Activated CD4-positive, alpha-beta T cell treated with anti-CD3 and anti-CD28 coated beads, Interleukin-10, Interleukin-2, amounts not matched to agents 100 ng/mL and 50 ng/mL, durations not matched to agents 16 hours and 8 hours (primary cell): ENCODE measurements at regions not wholly inside any gene's neighbourhood (a gene's known extent, or its start where the extent isn't known, plus 50 kb on each side); places are given as distances from the start of the nearest gene placed in this dataset.
A peak's percentile ranks its signal among the peaks of the same experiment; 100 is the strongest.
"Not testable (repeated sequence)": the region's sequence is repeated elsewhere in the genome, so short reads cannot be mapped to it uniquely, and the experiment has no call there.

Source experiments
- DNase-seq: peaks from one replicate; pipeline ENCODE4 v3.0.0-alpha.2; 2020

- no peak for DNase-seq
Observed at GRCh38 chr2:196500686-196501431, 138.7 kb upstream of the CCDC150 start.

GRCh38 chr2:196501836-196502235 is 137.7 kb upstream of the CCDC150 start:
- DNase-seq = no peak

- DNase-seq = no peak
Observed at GRCh38 chr2:196502386-196502785, 137.1 kb upstream of the CCDC150 start.

- no peak for DNase-seq
Observed at GRCh38 chr2:196503398-196503797, 136.1 kb upstream of the CCDC150 start.

GRCh38 chr2:196504788-196505187 is 134.7 kb upstream of the CCDC150 start:
- no peak for DNase-seq

- no peak for DNase-seq
Observed at GRCh38 chr2:196510246-196510645, 129.3 kb upstream of the CCDC150 start.

GRCh38 chr2:196511258-196512168 is 128.0 kb upstream of the CCDC150 start:
- DNase-seq = no peak

- no peak for DNase-seq
Observed at GRCh38 chr2:196513796-196514526, 125.6 kb upstream of the CCDC150 start.

- no peak for DNase-seq
Observed at GRCh38 chr2:196514641-196515040, 124.9 kb upstream of the CCDC150 start.

GRCh38 chr2:196515051-196515450 is 124.5 kb upstream of the CCDC150 start:
- no peak for DNase-seq

GRCh38 chr2:196515608-196516007 is 123.9 kb upstream of the CCDC150 start:
- no peak for DNase-seq

- no peak for DNase-seq
Observed at GRCh38 chr2:196516564-196516963, 123.0 kb upstream of the CCDC150 start.

- no peak for DNase-seq
Observed at GRCh38 chr2:196520605-196521004, 118.9 kb upstream of the CCDC150 start.

- not testable (repeated sequence) for DNase-seq
Observed at GRCh38 chr2:196526981-196527725, 112.4 kb upstream of the CCDC150 start.

- peak; percentile 75 for DNase-seq
Observed at GRCh38 chr2:196528486-196529223, 110.9 kb upstream of the CCDC150 start.

GRCh38 chr2:196530910-196531309 is 108.6 kb upstream of the CCDC150 start:
- peak; percentile 67 for DNase-seq

GRCh38 chr2:196533772-196534397 is 105.6 kb upstream of the CCDC150 start:
- DNase-seq = no peak

GRCh38 chr2:196534495-196534894 is 105.0 kb upstream of the CCDC150 start:
- DNase-seq = no peak

- no peak for DNase-seq
Observed at GRCh38 chr2:196535061-196535460, 104.5 kb upstream of the CCDC150 start.

GRCh38 chr2:196535742-196536141 is 103.8 kb upstream of the CCDC150 start:
- no peak for DNase-seq

- DNase-seq = no peak
Observed at GRCh38 chr2:196537311-196537710, 102.2 kb upstream of the CCDC150 start.
